Activated CD4-positive, alpha-beta T cell treated with anti-CD3 and anti-CD28 coated beads for 48 hours (primary cell): ENCODE measurements at regions not wholly inside any gene's neighbourhood (a gene's known extent, or its start where the extent isn't known, plus 50 kb on each side); places are given as distances from the start of the nearest gene placed in this dataset.

Experiments
- DNase-seq: peaks from one replicate; pipeline ENCODE4 v3.0.0-alpha.2; 2020

GRCh38 chr10:27451054-27451453, 53.0 kb upstream of the RAB18 start:
- no peak for DNase-seq

GRCh38 chr10:27450225-27450624, 53.9 kb upstream of the RAB18 start:
- no peak for DNase-seq

GRCh38 chr10:27449571-27449970, 54.5 kb upstream of the RAB18 start:
- no peak for DNase-seq

- DNase-seq = no peak
These were observed 55.2 kb upstream of the RAB18 start for GRCh38 chr10:27448921-27449320.

GRCh38 chr10:27447540-27447939, 56.6 kb upstream of the RAB18 start:
- DNase-seq = no peak

- no peak for DNase-seq
These were observed 57.8 kb upstream of the RAB18 start for GRCh38 chr10:27446091-27446918.

- DNase-seq = no peak
These were observed 59.0 kb upstream of the RAB18 start for GRCh38 chr10:27445070-27445469.

GRCh38 chr10:27440478-27440877, 63.6 kb upstream of the RAB18 start:
- DNase-seq = no peak

- DNase-seq = no peak
These were observed 64.1 kb upstream of the RAB18 start for GRCh38 chr10:27440021-27440420.

GRCh38 chr10:27439101-27439500, 65.0 kb upstream of the RAB18 start:
- no peak for DNase-seq

- DNase-seq = no peak
These were observed 66.3 kb upstream of the RAB18 start for GRCh38 chr10:27437775-27438174.

GRCh38 chr10:27436710-27437109, 67.4 kb upstream of the RAB18 start:
- DNase-seq = no peak

GRCh38 chr10:27433976-27434375, 70.1 kb upstream of the RAB18 start:
- DNase-seq = no peak

GRCh38 chr10:27426948-27427467, 77.1 kb upstream of the RAB18 start:
- no peak for DNase-seq

GRCh38 chr10:27413831-27414348, 90.2 kb upstream of the RAB18 start:
- no peak for DNase-seq

GRCh38 chr10:27413387-27413786, 90.7 kb upstream of the RAB18 start:
- no peak for DNase-seq

GRCh38 chr10:27410153-27410552, 94.0 kb upstream of the RAB18 start:
- no peak for DNase-seq

GRCh38 chr10:27407271-27407670, 96.8 kb upstream of the RAB18 start:
- no peak for DNase-seq

- DNase-seq = no peak
These were observed 104.2 kb upstream of the RAB18 start for GRCh38 chr10:27399871-27400270.

GRCh38 chr10:27393961-27394360, 110.1 kb upstream of the RAB18 start:
- DNase-seq = no peak

GRCh38 chr10:27392606-27393005, 111.5 kb upstream of the RAB18 start:
- no peak for DNase-seq

GRCh38 chr10:27391916-27392315, 112.2 kb upstream of the RAB18 start:
- DNase-seq = no peak

- no peak for DNase-seq
These were observed 112.8 kb upstream of the RAB18 start for GRCh38 chr10:27391325-27391724.

GRCh38 chr10:27390681-27391080, 113.4 kb upstream of the RAB18 start:
- DNase-seq = no peak
